Central memory CD8-positive, alpha-beta T cell (primary cell): ENCODE measurements at regions not wholly inside any gene's neighbourhood (a gene's known extent, or its start where the extent isn't known, plus 50 kb on each side); places are given as distances from the start of the nearest gene placed in this dataset.

ENCODE experiments used
- ATAC-seq: fragments of 150-1000 bp; cut with Tn5 transposase; replicated peaks from 2 replicates; pipeline ENCODE4 v1.10.0; 2022; ENCODE audit warnings: mild to moderate bottlenecking, moderate FRiP score, moderate number of reproducible peaks; ENCODE audit not compliant: poor library complexity, severe bottlenecking; ENCODE audit errors: extremely low read depth
- DNase-seq, 2 donors: peaks; one replicate each; pipeline ENCODE4 v3.0.0; 2021; ENCODE audit warnings: low spot score in 2 of 2
- H3K27ac Mint-ChIP-seq: one replicate; pipeline ENCODE4 v1.8.0; 2022; ENCODE audit warnings: low read depth, mild to moderate bottlenecking, moderate library complexity, mixed read lengths
- H3K27me3 Mint-ChIP-seq: one replicate; pipeline ENCODE4 v1.8.0; 2022; ENCODE audit warnings: mixed read lengths
- H3K36me3 Mint-ChIP-seq: one replicate; pipeline ENCODE4 v1.8.0; 2022; ENCODE audit warnings: mild to moderate bottlenecking, moderate library complexity, mixed read lengths; ENCODE audit not compliant: insufficient read depth
- H3K4me1 Mint-ChIP-seq: one replicate; pipeline ENCODE4 v1.8.0; 2022; ENCODE audit warnings: mixed read lengths
- H3K4me3 Mint-ChIP-seq: one replicate; pipeline ENCODE4 v1.8.0; 2022; ENCODE audit warnings: mild to moderate bottlenecking, moderate library complexity, mixed read lengths
- H3K9me3 Mint-ChIP-seq: one replicate; pipeline ENCODE4 v1.8.0; 2022; ENCODE audit warnings: mixed read lengths

- Mint-ChIP-seq H3K36me3 (peaks cover 1% of the 10 kb centered on the region), H3K4me3 (no peak overlapping the region), H3K4me1 (peaks cover 24% of the 10 kb centered on the region), H3K9me3 (peaks cover 5% of the 10 kb centered on the region), H3K27ac (no peak overlapping the region), H3K27me3 (no peaks in the 10 kb centered on the region)
- DNase-seq (no peak), ATAC-seq (no peak)
Observed at GRCh38 chr3:177528306-177529070, 331.2 kb upstream of the TBL1XR1 start.

- no peak for DNase-seq
- no peak overlapping the region for H3K4me3 Mint-ChIP-seq
- H3K27me3 Mint-ChIP-seq, result no peaks in the 10 kb centered on the region
- peaks cover 1% of the 10 kb centered on the region for H3K36me3 Mint-ChIP-seq
- no peak for ATAC-seq
- H3K27ac Mint-ChIP-seq, result no peak overlapping the region
- peaks cover 5% of the 10 kb centered on the region for H3K9me3 Mint-ChIP-seq
- H3K4me1 Mint-ChIP-seq, result peaks cover 24% of the 10 kb centered on the region
Observed at GRCh38 chr3:177529071-177529550, 331.8 kb upstream of the TBL1XR1 start.

- Mint-ChIP-seq H3K27ac (no peak overlapping the region), H3K27me3 (no peaks in the 10 kb centered on the region), H3K36me3 (peaks cover 1% of the 10 kb centered on the region), H3K9me3 (peaks cover 5% of the 10 kb centered on the region), H3K4me3 (no peak overlapping the region), H3K4me1 (peaks cover 24% of the 10 kb centered on the region)
- ATAC-seq, result no peak
- no peak for DNase-seq
Observed at GRCh38 chr3:177529716-177530335, 332.5 kb upstream of the TBL1XR1 start.

GRCh38 chr3:177530908-177531307 is 333.6 kb upstream of the TBL1XR1 start:
- H3K4me3 Mint-ChIP-seq, result no peak overlapping the region
- H3K36me3 Mint-ChIP-seq, result no peaks in the 10 kb centered on the region
- no peaks in the 10 kb centered on the region for H3K9me3 Mint-ChIP-seq
- no peaks in the 10 kb centered on the region for H3K27me3 Mint-ChIP-seq
- peaks cover 28% of the 10 kb centered on the region for H3K4me1 Mint-ChIP-seq
- no peak for DNase-seq
- H3K27ac Mint-ChIP-seq, result no peak overlapping the region
- no peak for ATAC-seq

- Mint-ChIP-seq H3K4me1 (peaks cover 59% of the 10 kb centered on the region), H3K4me3 (no peak overlapping the region), H3K9me3 (no peaks in the 10 kb centered on the region), H3K27me3 (no peaks in the 10 kb centered on the region), H3K27ac (no peak overlapping the region), H3K36me3 (peaks cover 2% of the 10 kb centered on the region)
- DNase-seq, result no peak
- ATAC-seq, result no peak
Observed at GRCh38 chr3:177536873-177537272, 339.6 kb upstream of the TBL1XR1 start.

GRCh38 chr3:177537612-177538011 is 340.3 kb upstream of the TBL1XR1 start:
- DNase-seq (no peak), ATAC-seq (no peak)
- Mint-ChIP-seq H3K9me3 (no peaks in the 10 kb centered on the region), H3K27me3 (no peaks in the 10 kb centered on the region), H3K4me1 (peaks cover 61% of the 10 kb centered on the region), H3K27ac (peak overlapping the region; percentile 94), H3K4me3 (no peak overlapping the region), H3K36me3 (peaks cover 2% of the 10 kb centered on the region)

GRCh38 chr3:177538048-177538749 is 340.9 kb upstream of the TBL1XR1 start:
- ATAC-seq, result no peak
- Mint-ChIP-seq H3K4me1 (peaks cover 61% of the 10 kb centered on the region), H3K36me3 (peaks cover 2% of the 10 kb centered on the region), H3K9me3 (no peaks in the 10 kb centered on the region), H3K4me3 (peak overlapping the region; percentile 63), H3K27me3 (no peaks in the 10 kb centered on the region), H3K27ac (peak overlapping the region; percentile 94)
- no peak for DNase-seq

GRCh38 chr3:177538750-177539730 is 341.8 kb upstream of the TBL1XR1 start:
- DNase-seq (no peak), ATAC-seq (peak; percentile 90)
- H3K27me3 Mint-ChIP-seq, result no peaks in the 10 kb centered on the region
- no peaks in the 10 kb centered on the region for H3K9me3 Mint-ChIP-seq
- H3K36me3 Mint-ChIP-seq, result peaks cover 2% of the 10 kb centered on the region
- H3K27ac Mint-ChIP-seq, result peak overlapping the region; percentile 94
- peak overlapping the region; percentile 63 for H3K4me3 Mint-ChIP-seq
- H3K4me1 Mint-ChIP-seq, result peaks cover 61% of the 10 kb centered on the region

- Mint-ChIP-seq H3K27me3 (no peaks in the 10 kb centered on the region), H3K4me3 (no peak overlapping the region), H3K27ac (peak overlapping the region; percentile 94), H3K4me1 (peaks cover 55% of the 10 kb centered on the region), H3K36me3 (peaks cover 2% of the 10 kb centered on the region), H3K9me3 (no peaks in the 10 kb centered on the region)
- ATAC-seq (no peak), DNase-seq (no peak)
Observed at GRCh38 chr3:177541541-177541940, 344.3 kb upstream of the TBL1XR1 start.

GRCh38 chr3:177545964-177546363 is 348.7 kb upstream of the TBL1XR1 start:
- ATAC-seq (no peak), DNase-seq (no peak)
- Mint-ChIP-seq H3K27ac (no peak overlapping the region), H3K9me3 (no peaks in the 10 kb centered on the region), H3K4me1 (peaks cover 32% of the 10 kb centered on the region), H3K36me3 (no peaks in the 10 kb centered on the region), H3K4me3 (no peak overlapping the region), H3K27me3 (no peaks in the 10 kb centered on the region)

- Mint-ChIP-seq H3K4me3 (no peak overlapping the region), H3K27me3 (no peaks in the 10 kb centered on the region), H3K36me3 (no peaks in the 10 kb centered on the region), H3K4me1 (peaks cover 38% of the 10 kb centered on the region), H3K27ac (no peak overlapping the region), H3K9me3 (no peaks in the 10 kb centered on the region)
- DNase-seq (no peak), ATAC-seq (no peak)
Observed at GRCh38 chr3:177547711-177548350, 350.5 kb upstream of the TBL1XR1 start.
